Gastroesophageal sphincter (tissue), 4 donors: ENCODE measurements at regions not wholly inside any gene's neighbourhood (a gene's known extent, or its start where the extent isn't known, plus 50 kb on each side); places are given as distances from the start of the nearest gene placed in this dataset.

Source experiments
- ATAC-seq: fragments of 150-250 bp; one replicate; pipeline ENCODE4 v1.9.1; 2016; ENCODE audit warnings: mild to moderate bottlenecking, moderate library complexity
- H3K27ac ChIP-seq, 4 donors: fragments of 200-600 bp; sonication (generic) in 3 of 4; 1 replicate in 3 of 4; 2 replicates in 1 of 4; pipeline ENCODE4 v1.5.1; 2016 to 2019
- H3K27me3 ChIP-seq: fragments of 200-600 bp; sonication (generic); one replicate; pipeline ENCODE4 v1.5.1; 2019
- H3K36me3 ChIP-seq, 2 donors: fragments of 200-600 bp; sonication (generic); one replicate each; pipeline ENCODE4 v1.5.1; 2019; ENCODE audit warnings: control low read depth in 1 of 2
- H3K4me1 ChIP-seq, 3 donors: fragments of 200-600 bp; sonication (generic); 1 replicate in 2 of 3; 2 replicates in 1 of 3; pipeline ENCODE4 v1.5.1; 2016 to 2019; ENCODE audit warnings: control low read depth in 2 of 3
- H3K4me3 ChIP-seq, 2 donors: fragments of 200-600 bp; sonication (generic); one replicate each; pipeline ENCODE4 v1.5.1; 2019; ENCODE audit warnings: mild to moderate bottlenecking in 1 of 2, moderate library complexity in 1 of 2
- H3K9me3 ChIP-seq, 3 donors: fragments of 200-600 bp; sonication (generic); one replicate each; pipeline ENCODE4 v1.5.1; 2017 to 2019; ENCODE audit warnings: control low read depth in 2 of 3
- CTCF ChIP-seq, 4 experiments: fragments of 200-600 bp in 2 of 4; fragments of 450-650 bp in 2 of 4; sonication (generic) in 1 of 4; IDR thresholded peaks; one replicate each; pipeline ENCODE4 v1.5.1; 2017 to 2019; ENCODE audit warnings: antibody characterized with exemption in 4 of 4, mild to moderate bottlenecking in 2 of 4, moderate library complexity in 2 of 4
- EP300 ChIP-seq: sonication (generic); formaldehyde crosslinking; IDR thresholded peaks from one replicate; pipeline ENCODE4 v1.6.1; 2017; ENCODE audit warnings: antibody characterized with exemption, mild to moderate bottlenecking
- POLR2A ChIP-seq, 2 donors: fragments of 450-650 bp; IDR thresholded peaks; one replicate each; pipeline ENCODE4 v1.6.1; 2017; ENCODE audit warnings: antibody characterized with exemption in 2 of 2, mild to moderate bottlenecking in 2 of 2, moderate library complexity in 1 of 2
- POLR2AphosphoS5 ChIP-seq: sonication (generic); formaldehyde crosslinking; IDR thresholded peaks from one replicate; pipeline ENCODE4 v1.6.1; 2017; ENCODE audit warnings: antibody characterized with exemption
- WGBS, 2 donors: methylation state at CpG; one replicate each; pipeline ENCODE4 v1.1.5; 2018; ENCODE audit warnings: low coverage in 1 of 2; 5-methylcytosine and 5-hydroxymethylcytosine counted together

- no peaks in the 10 kb centered on the region for H3K36me3 ChIP-seq
- no peak overlapping the region for H3K27ac ChIP-seq
- no peak overlapping the region for H3K4me3 ChIP-seq
- TF ChIP-seq POLR2AphosphoS5 (no peak), CTCF (IDR thresholded peaks at IDR 0.05) (no peak), EP300 (no peak), POLR2A (IDR thresholded peaks at IDR 0.05) (no peak)
- WGBS, 2 donors, result 44 to 51% methylated on average over 8 to 9 of the region's 9 CpGs
- no peak for ATAC-seq
- H3K4me1 ChIP-seq, result no peaks in the 10 kb centered on the region
- peaks cover 32% of the 10 kb centered on the region for H3K27me3 ChIP-seq
- no peaks in the 10 kb centered on the region for H3K9me3 ChIP-seq
Observed at GRCh38 chr16:73610160-73610559, 562.2 kb upstream of the ZFHX3 start.

- ATAC-seq, result no peak
- Histone ChIP-seq H3K4me1 (no peaks in the 10 kb centered on the region), H3K27ac (no peak overlapping the region), H3K4me3 (no peak overlapping the region), H3K36me3 (no peaks in the 10 kb centered on the region), H3K9me3 (no peaks in the 10 kb centered on the region), H3K27me3 (peaks cover 32% of the 10 kb centered on the region)
- WGBS, 2 donors, result 71 to 82% methylated on average over 4 to 8 of the region's 8 CpGs
- TF ChIP-seq POLR2A (IDR thresholded peaks at IDR 0.05), result no peak
- no peak for TF ChIP-seq EP300
- no peak for TF ChIP-seq CTCF (IDR thresholded peaks at IDR 0.05)
- no peak for TF ChIP-seq POLR2AphosphoS5
Observed at GRCh38 chr16:73608911-73609310, 561.0 kb upstream of the ZFHX3 start.

GRCh38 chr16:73605309-73605708, 557.4 kb upstream of the ZFHX3 start:
- H3K4me3 ChIP-seq, result no peak overlapping the region
- no peak for ATAC-seq
- peaks cover 26% of the 10 kb centered on the region for H3K27me3 ChIP-seq
- no peak overlapping the region for H3K27ac ChIP-seq
- WGBS, 2 donors, result 87 to 95% methylated on average over 4 to 5 of the region's 5 CpGs
- no peak for TF ChIP-seq POLR2AphosphoS5
- no peak for TF ChIP-seq POLR2A (IDR thresholded peaks at IDR 0.05)
- no peaks in the 10 kb centered on the region for H3K36me3 ChIP-seq
- H3K9me3 ChIP-seq, result no peaks in the 10 kb centered on the region
- H3K4me1 ChIP-seq, result no peaks in the 10 kb centered on the region

GRCh38 chr16:73601911-73602310, 554.0 kb upstream of the ZFHX3 start:
- TF ChIP-seq POLR2AphosphoS5 (no peak), POLR2A (IDR thresholded peaks at IDR 0.05) (no peak), CTCF (IDR thresholded peaks at IDR 0.05) (no peak), EP300 (no peak)
- H3K4me3 ChIP-seq, result no peak overlapping the region
- no peaks in the 10 kb centered on the region for H3K36me3 ChIP-seq
- 66 to 77% methylated on average over 3 of the region's 3 CpGs for WGBS, 2 donors
- no peak overlapping the region for H3K27ac ChIP-seq
- H3K27me3 ChIP-seq, result no peaks in the 10 kb centered on the region
- no peaks in the 10 kb centered on the region for H3K9me3 ChIP-seq
- H3K4me1 ChIP-seq, result no peaks in the 10 kb centered on the region
- no peak for ATAC-seq

GRCh38 chr16:73599870-73600269, 551.9 kb upstream of the ZFHX3 start:
- 50 to 75% methylated on average over 1 to 2 of the region's 2 CpGs for WGBS, 2 donors

More at GRCh38 chr16:73599870-73600269, 551.9 kb upstream of the ZFHX3 start:
- TF ChIP-seq POLR2AphosphoS5 (no peak), POLR2A (IDR thresholded peaks at IDR 0.05) (no peak), EP300 (no peak), CTCF (IDR thresholded peaks at IDR 0.05) (no peak)
- no peak for ATAC-seq
- H3K4me3 ChIP-seq, result no peak overlapping the region
- no peak overlapping the region for H3K27ac ChIP-seq
- no peaks in the 10 kb centered on the region for H3K4me1 ChIP-seq
- H3K27me3 ChIP-seq, result no peaks in the 10 kb centered on the region
- H3K36me3 ChIP-seq, result no peaks in the 10 kb centered on the region
- no peaks in the 10 kb centered on the region for H3K9me3 ChIP-seq
